GM21526 (cell line): ENCODE measurements at regions not wholly inside any gene's neighbourhood (a gene's known extent, or its start where the extent isn't known, plus 50 kb on each side); places are given as distances from the start of the nearest gene placed in this dataset.
"Not testable (repeated sequence)": the region's sequence is repeated elsewhere in the genome, so short reads cannot be mapped to it uniquely, and the experiment has no call there.

Experiments
- ATAC-seq: cut with Tn5 transposase; IDR thresholded peaks from one replicate; pipeline ENCODE4 v1.9.1; 2021; ENCODE audit warnings: moderate library complexity; ENCODE audit not compliant: unreplicated experiment, low FRiP score

DNA sequence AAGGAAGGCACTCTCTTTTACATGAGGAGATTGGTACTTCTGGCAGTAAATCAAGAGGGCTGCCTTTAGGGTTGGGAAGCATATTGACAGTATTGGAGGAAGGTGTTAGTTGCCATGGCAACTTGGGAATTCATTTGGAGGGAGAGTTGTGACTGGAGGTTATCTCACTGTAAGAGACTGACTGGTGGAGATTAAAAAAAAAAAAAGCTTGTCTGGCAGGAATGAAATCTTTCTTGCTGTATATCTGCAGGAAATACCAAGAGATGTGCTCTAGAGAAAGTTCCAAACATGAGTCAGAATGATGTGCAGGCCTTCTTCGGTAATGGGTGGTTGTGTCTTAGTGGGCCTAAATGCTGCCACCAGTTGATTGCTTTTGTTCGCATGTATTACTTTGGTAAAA is 59.8 kb upstream of the FAM72C start:
- not testable (repeated sequence) for ATAC-seq

DNA sequence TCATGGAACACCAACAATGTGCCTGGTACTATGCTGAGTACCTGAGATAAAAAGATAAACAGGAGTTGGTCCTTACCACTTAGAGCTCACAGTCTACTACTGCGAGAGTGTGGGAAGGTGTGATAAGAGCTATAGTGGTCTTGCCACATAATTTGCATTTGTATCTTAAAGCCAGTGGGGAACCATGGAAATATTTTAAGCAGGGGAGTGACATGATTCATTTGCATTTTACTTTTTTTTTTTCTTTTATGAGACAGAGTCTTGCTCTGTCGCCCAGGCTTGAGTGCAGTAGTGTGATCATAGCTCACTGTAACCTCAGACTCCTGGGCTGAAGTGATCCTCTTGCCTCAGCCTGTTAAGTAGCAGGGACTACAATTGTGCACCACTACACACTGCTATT is 54.2 kb upstream of the FAM72C start:
- peak; percentile 78 for ATAC-seq

DNA sequence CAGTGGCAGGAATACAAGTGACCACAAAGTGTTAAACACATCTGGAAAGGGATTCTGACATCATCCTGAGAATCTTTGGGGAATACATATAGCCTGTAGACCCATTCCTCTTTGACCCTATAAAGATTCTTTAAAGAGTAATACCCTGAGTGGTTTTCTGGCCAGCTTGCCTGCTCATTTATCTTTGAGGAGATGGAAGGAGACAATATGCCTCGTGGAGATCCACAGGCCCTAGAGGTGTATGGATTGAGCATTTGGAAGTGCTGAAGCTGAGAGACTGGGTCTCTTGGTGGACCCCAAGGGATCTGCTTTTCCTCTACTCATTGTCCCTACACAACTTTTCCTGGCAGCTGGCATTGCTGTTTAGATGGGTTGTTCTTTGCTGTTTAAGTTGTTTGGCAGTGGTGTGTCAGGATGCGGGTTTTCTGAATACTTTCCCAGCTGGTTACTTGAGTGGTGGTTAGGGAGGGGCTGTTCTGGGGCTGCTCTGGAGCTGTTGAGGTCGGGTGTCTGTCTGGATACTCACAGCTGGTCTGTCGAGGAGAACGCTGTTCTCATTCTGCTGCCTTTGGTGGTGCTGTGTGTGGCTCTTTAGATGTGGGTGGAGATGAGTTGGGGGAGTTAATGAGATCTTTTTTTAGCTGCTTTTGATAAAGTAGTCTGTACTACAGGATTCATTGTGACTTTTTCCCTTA is 50.1 kb upstream of the FAM72C start:
- not testable (repeated sequence) for ATAC-seq
